HepG2 (cell line): ENCODE measurements at regions not wholly inside any gene's neighbourhood (a gene's known extent, or its start where the extent isn't known, plus 50 kb on each side); places are given as distances from the start of the nearest gene placed in this dataset.

Experiments used
- ATAC-seq: fragments of 200-7000 bp; cut with Tn5 transposase; 3 replicates; pipeline ENCODE4 v1.9.1; 2020; ENCODE audit warnings: mild to moderate bottlenecking, moderate library complexity
- BruUV-seq: library from RNA; stranded (reverse); fragments of 400-500 nt; replicated peaks from 2 replicates; lab custom pipeline; 2021; lab: Mats Ljungman, UMichigan
- CTCF ChIA-PET: fragments of 300-600 bp; formaldehyde crosslinking; extraction: SDS; loops from one replicate; lab custom pipeline; 2021; ENCODE audit warnings: low total read pairs, inconsistent platforms, low intra/inter-chr PET ratio; lab: Yijun Ruan, JAX
- POLR2A ChIA-PET: fragments of 350-600 bp; sonication (Branson Sonifier 250); formaldehyde crosslinking; loops from one replicate; lab custom pipeline; 2020; ENCODE audit warnings: antibody characterized with exemption, inconsistent platforms; lab: Yijun Ruan, JAX
- DNase-seq: peaks from one replicate; pipeline ENCODE4 v3.0.0-alpha.2; 2015; ENCODE audit warnings: low spot score
- FAIRE-seq: peaks from 3 replicates; lab custom pipeline; 2011; peaks lifted over from hg19 to GRCh38; lab: Jason Lieb, UNC
- H2AFZ ChIP-seq: one replicate; pipeline ENCODE4 v1.6.1; 2011; ENCODE audit warnings: low read length, inconsistent platforms
- H3K27ac ChIP-seq: fragments of 300-600 bp; 3 replicates; pipeline ENCODE4 v1.8.0; 2011; ENCODE audit warnings: mixed run types, mild to moderate bottlenecking, mixed read lengths, low read length, inconsistent platforms; ENCODE audit not compliant: insufficient read depth; ENCODE audit errors: extremely low read length
- H3K27me3 ChIP-seq, 2 experiments: fragments of 200-600 bp in 1 of 2; 2 replicates in 1 of 2; 3 replicates in 1 of 2; pipeline versions ENCODE4 v1.6.0 to v1.8.0; 2011; ENCODE audit warnings: low read length in 2 of 2, mild to moderate bottlenecking in 2 of 2, moderate library complexity in 2 of 2, inconsistent platforms in 1 of 2; ENCODE audit not compliant: insufficient read depth in 2 of 2, control insufficient read depth in 1 of 2
- H3K36me3 ChIP-seq, 2 experiments: fragments of 200-600 bp in 1 of 2; replicated peaks in 1 of 2; 2 replicates in 1 of 2; 3 replicates in 1 of 2; pipeline versions ENCODE4 v1.5.1 to v1.8.0; 2011; ENCODE audit warnings: low read length in 2 of 2, inconsistent platforms in 1 of 2; ENCODE audit not compliant: insufficient read depth in 2 of 2, control insufficient read depth in 1 of 2
- H3K4me1 ChIP-seq: 2 replicates; pipeline ENCODE4 v1.5.1; 2012; ENCODE audit warnings: low read length, inconsistent platforms; ENCODE audit not compliant: insufficient read depth
- H3K4me2 ChIP-seq: 2 replicates; pipeline ENCODE4 v1.6.0; 2011; ENCODE audit warnings: low read depth, low read length, inconsistent platforms
- H3K4me3 ChIP-seq, 3 experiments: fragments of 200-600 bp in 1 of 3; sonication (generic), shearing (Covaris generic) in 1 of 3; replicated peaks in 1 of 3; 2 replicates each; pipeline ENCODE4 v1.5.1; 2011 to 2016; ENCODE audit warnings: low read length in 3 of 3, inconsistent platforms in 2 of 3, low read depth in 2 of 3, mild to moderate bottlenecking in 2 of 3, control low read depth in 1 of 3, mixed read lengths in 1 of 3; ENCODE audit not compliant: insufficient read depth in 1 of 3
- H3K79me2 ChIP-seq: one replicate; pipeline ENCODE4 v1.6.1; 2011; ENCODE audit warnings: low read length, inconsistent platforms; ENCODE audit not compliant: insufficient read depth
- H3K9ac ChIP-seq: 2 replicates; pipeline ENCODE4 v1.6.0; 2011; ENCODE audit warnings: mild to moderate bottlenecking, low read depth, low read length, inconsistent platforms; ENCODE audit not compliant: insufficient read depth
- H3K9me3 ChIP-seq: 2 replicates; pipeline ENCODE4 v1.5.1; 2012; ENCODE audit warnings: mild to moderate bottlenecking, low read length
- H4K20me1 ChIP-seq: 2 replicates; pipeline ENCODE4 v1.6.0; 2011; ENCODE audit warnings: inconsistent platforms, mild to moderate bottlenecking, low read length, moderate library complexity; ENCODE audit not compliant: insufficient read depth
- ATRX ChIP-seq: sonication (generic); formaldehyde crosslinking; IDR thresholded peaks from 2 replicates; pipeline ENCODE4 v1.4.0; 2020; ENCODE audit warnings: missing genetic modification reagents, borderline replicate concordance
- KLF13 ChIP-seq: sonication (generic); formaldehyde crosslinking; IDR thresholded peaks from 2 replicates; pipeline ENCODE4 v1.4.0; 2020; ENCODE audit warnings: mild to moderate bottlenecking, missing genetic modification reagents
- NFYB ChIP-seq: sonication (generic); formaldehyde crosslinking; IDR thresholded peaks from 2 replicates; pipeline ENCODE4 v1.4.0; 2020; ENCODE audit warnings: missing genetic modification reagents
- SOX5 ChIP-seq: IDR thresholded peaks from 2 replicates; pipeline ENCODE4 v1.6.1; 2016; ENCODE audit warnings: borderline replicate concordance
- ZFAT ChIP-seq: sonication (generic); formaldehyde crosslinking; conservative IDR thresholded peaks from 2 replicates; pipeline ENCODE4 v1.8.1; 2023; ENCODE audit warnings: missing genetic modification reagents, inconsistent platforms
- ZNF354B ChIP-seq: sonication (generic); formaldehyde crosslinking; IDR thresholded peaks from 2 replicates; pipeline ENCODE4 v1.8.0; 2022; ENCODE audit warnings: mild to moderate bottlenecking, missing genetic modification reagents
- ZNF572 ChIP-seq: sonication (generic); formaldehyde crosslinking; IDR thresholded peaks from 2 replicates; pipeline ENCODE4 v1.5.1; 2020; ENCODE audit warnings: mild to moderate bottlenecking, missing genetic modification reagents
- ZNF678 ChIP-seq: sonication (generic); formaldehyde crosslinking; IDR thresholded peaks from 2 replicates; pipeline ENCODE4 v1.4.0; 2020; ENCODE audit warnings: mild to moderate bottlenecking, missing genetic modification reagents
- ZNF75D ChIP-seq: sonication (generic); formaldehyde crosslinking; IDR thresholded peaks from 2 replicates; pipeline ENCODE4 v1.8.1; 2023; ENCODE audit warnings: missing genetic modification reagents, mild to moderate bottlenecking, borderline replicate concordance
- WGBS: methylation state at CpG from one replicate; pipeline ENCODE4 v1.1.6; 2017; ENCODE audit warnings: low lambda C conversion rate; 5-methylcytosine and 5-hydroxymethylcytosine counted together
- in situ Hi-C: cut with HindIII; loops from 2 replicates; pipeline ENCODE4 v1.10.0; 2017; ENCODE audit warnings: low pct_unique_long_range_greater_than_20kb; ENCODE audit not compliant: extremely low pct_ligation_motif_present
- intact Hi-C: fragments of 100-400 bp; cut with micrococcal nuclease; formaldehyde crosslinking; loops from one replicate; pipeline ENCODE4 v1.10.0; 2022; ENCODE audit not compliant: unreplicated experiment
- TF ChIP-seq, protein P1 (sequence below): sonication (generic); formaldehyde crosslinking; IDR thresholded peaks from 2 replicates; pipeline ENCODE4 v1.4.0; 2020; ENCODE audit warnings: missing genetic modification reagents
- TF ChIP-seq, protein P2 (sequence below): sonication (generic); formaldehyde crosslinking; IDR thresholded peaks from 2 replicates; pipeline ENCODE4 v1.4.0; 2020; ENCODE audit warnings: mild to moderate bottlenecking, missing genetic modification reagents
- TF ChIP-seq, protein P3 (sequence below): sonication (generic); formaldehyde crosslinking; IDR thresholded peaks from 2 replicates; pipeline ENCODE4 v1.4.0; 2020; ENCODE audit warnings: mild to moderate bottlenecking, missing genetic modification reagents
- TF ChIP-seq, protein P4 (sequence below): sonication (generic); formaldehyde crosslinking; IDR thresholded peaks from 2 replicates; pipeline ENCODE4 v1.5.1; 2020; ENCODE audit warnings: mild to moderate bottlenecking, missing genetic modification reagents, borderline replicate concordance

DNA sequence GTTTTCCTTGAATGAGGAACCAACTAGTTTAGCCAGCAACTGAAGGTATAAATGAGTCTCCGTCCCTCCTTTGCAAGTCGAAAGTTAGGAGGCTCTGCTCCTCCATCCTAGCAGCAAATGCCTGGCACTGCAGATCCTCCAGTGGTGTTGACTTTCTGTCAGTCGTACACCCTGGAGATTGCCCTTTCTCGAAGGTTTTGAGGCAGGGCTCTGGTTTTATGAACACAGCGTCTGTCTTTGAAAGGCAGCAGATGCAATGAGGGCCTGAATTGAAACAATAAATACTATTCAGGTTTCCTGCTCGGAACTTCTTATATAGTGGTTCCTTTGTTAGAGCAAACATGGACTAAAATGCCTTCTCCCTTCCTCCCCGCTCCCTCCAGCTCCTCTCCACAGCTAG is 284.0 kb downstream of the TMEM38B start:
- no peak for ATAC-seq
- intact Hi-C loops: no loop called here
- H2AFZ ChIP-seq: no peak overlapping the region
- H3K79me2 ChIP-seq: no peaks in the 10 kb centered on the region
- no peak for DNase-seq
- no peaks in the 10 kb centered on the region for H4K20me1 ChIP-seq
- H3K27ac ChIP-seq: no peak overlapping the region
- ChIA-PET CTCF (no interaction called here), POLR2A (no interaction called here)
- H3K4me2 ChIP-seq: no peak overlapping the region
- WGBS: 10% methylated on average over 7 of the region's 7 CpGs
- TF ChIP-seq, protein P1, sequence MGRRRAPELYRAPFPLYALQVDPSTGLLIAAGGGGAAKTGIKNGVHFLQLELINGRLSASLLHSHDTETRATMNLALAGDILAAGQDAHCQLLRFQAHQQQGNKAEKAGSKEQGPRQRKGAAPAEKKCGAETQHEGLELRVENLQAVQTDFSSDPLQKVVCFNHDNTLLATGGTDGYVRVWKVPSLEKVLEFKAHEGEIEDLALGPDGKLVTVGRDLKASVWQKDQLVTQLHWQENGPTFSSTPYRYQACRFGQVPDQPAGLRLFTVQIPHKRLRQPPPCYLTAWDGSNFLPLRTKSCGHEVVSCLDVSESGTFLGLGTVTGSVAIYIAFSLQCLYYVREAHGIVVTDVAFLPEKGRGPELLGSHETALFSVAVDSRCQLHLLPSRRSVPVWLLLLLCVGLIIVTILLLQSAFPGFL (CRISPR knock-in tag): no peak
- TF ChIP-seq, protein P2, sequence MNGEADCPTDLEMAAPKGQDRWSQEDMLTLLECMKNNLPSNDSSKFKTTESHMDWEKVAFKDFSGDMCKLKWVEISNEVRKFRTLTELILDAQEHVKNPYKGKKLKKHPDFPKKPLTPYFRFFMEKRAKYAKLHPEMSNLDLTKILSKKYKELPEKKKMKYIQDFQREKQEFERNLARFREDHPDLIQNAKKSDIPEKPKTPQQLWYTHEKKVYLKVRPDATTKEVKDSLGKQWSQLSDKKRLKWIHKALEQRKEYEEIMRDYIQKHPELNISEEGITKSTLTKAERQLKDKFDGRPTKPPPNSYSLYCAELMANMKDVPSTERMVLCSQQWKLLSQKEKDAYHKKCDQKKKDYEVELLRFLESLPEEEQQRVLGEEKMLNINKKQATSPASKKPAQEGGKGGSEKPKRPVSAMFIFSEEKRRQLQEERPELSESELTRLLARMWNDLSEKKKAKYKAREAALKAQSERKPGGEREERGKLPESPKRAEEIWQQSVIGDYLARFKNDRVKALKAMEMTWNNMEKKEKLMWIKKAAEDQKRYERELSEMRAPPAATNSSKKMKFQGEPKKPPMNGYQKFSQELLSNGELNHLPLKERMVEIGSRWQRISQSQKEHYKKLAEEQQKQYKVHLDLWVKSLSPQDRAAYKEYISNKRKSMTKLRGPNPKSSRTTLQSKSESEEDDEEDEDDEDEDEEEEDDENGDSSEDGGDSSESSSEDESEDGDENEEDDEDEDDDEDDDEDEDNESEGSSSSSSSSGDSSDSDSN (CRISPR knock-in tag): no peak
- TF ChIP-seq NFYB (CRISPR knock-in tag): no peak
- no peak for TF ChIP-seq KLF13 (CRISPR knock-in tag)
- TF ChIP-seq ZNF572 (CRISPR knock-in tag): no peak
- TF ChIP-seq, protein P3, sequence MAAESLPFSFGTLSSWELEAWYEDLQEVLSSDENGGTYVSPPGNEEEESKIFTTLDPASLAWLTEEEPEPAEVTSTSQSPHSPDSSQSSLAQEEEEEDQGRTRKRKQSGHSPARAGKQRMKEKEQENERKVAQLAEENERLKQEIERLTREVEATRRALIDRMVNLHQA (CRISPR knock-in tag): no peak
- TF ChIP-seq, protein P4, sequence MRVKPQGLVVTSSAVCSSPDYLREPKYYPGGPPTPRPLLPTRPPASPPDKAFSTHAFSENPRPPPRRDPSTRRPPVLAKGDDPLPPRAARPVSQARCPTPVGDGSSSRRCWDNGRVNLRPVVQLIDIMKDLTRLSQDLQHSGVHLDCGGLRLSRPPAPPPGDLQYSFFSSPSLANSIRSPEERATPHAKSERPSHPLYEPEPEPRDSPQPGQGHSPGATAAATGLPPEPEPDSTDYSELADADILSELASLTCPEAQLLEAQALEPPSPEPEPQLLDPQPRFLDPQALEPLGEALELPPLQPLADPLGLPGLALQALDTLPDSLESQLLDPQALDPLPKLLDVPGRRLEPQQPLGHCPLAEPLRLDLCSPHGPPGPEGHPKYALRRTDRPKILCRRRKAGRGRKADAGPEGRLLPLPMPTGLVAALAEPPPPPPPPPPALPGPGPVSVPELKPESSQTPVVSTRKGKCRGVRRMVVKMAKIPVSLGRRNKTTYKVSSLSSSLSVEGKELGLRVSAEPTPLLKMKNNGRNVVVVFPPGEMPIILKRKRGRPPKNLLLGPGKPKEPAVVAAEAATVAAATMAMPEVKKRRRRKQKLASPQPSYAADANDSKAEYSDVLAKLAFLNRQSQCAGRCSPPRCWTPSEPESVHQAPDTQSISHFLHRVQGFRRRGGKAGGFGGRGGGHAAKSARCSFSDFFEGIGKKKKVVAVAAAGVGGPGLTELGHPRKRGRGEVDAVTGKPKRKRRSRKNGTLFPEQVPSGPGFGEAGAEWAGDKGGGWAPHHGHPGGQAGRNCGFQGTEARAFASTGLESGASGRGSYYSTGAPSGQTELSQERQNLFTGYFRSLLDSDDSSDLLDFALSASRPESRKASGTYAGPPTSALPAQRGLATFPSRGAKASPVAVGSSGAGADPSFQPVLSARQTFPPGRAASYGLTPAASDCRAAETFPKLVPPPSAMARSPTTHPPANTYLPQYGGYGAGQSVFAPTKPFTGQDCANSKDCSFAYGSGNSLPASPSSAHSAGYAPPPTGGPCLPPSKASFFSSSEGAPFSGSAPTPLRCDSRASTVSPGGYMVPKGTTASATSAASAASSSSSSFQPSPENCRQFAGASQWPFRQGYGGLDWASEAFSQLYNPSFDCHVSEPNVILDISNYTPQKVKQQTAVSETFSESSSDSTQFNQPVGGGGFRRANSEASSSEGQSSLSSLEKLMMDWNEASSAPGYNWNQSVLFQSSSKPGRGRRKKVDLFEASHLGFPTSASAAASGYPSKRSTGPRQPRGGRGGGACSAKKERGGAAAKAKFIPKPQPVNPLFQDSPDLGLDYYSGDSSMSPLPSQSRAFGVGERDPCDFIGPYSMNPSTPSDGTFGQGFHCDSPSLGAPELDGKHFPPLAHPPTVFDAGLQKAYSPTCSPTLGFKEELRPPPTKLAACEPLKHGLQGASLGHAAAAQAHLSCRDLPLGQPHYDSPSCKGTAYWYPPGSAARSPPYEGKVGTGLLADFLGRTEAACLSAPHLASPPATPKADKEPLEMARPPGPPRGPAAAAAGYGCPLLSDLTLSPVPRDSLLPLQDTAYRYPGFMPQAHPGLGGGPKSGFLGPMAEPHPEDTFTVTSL (CRISPR knock-in tag): no peak
- no peak for TF ChIP-seq SOX5 (CRISPR knock-in tag)
- no peak for TF ChIP-seq ZFAT (CRISPR knock-in tag)
- TF ChIP-seq ZNF678 (CRISPR knock-in tag): no peak
- no peak for TF ChIP-seq ZNF354B
- TF ChIP-seq ZNF75D (CRISPR knock-in tag): no peak
- no peak for TF ChIP-seq ATRX (CRISPR knock-in tag)
- H3K27me3 ChIP-seq: 0 out of 5 replicates have a peak, but pooled peaks cover 0 to 1% of the 10 kb centered on the region in 2 experiments
- no peaks in the 10 kb centered on the region for H3K4me1 ChIP-seq
- no peaks in the 10 kb centered on the region for H3K9me3 ChIP-seq
- FAIRE-seq: no peak
- in situ Hi-C loops: no loop called here
- H3K36me3 ChIP-seq: no peaks in the 10 kb centered on the region
- no TSS peak for BruUV-seq
- no peak overlapping the region for H3K4me3 ChIP-seq
- H3K9ac ChIP-seq: no peak overlapping the region
